ENCODE measurements at regions not wholly inside any gene's neighbourhood (a gene's known extent, or its start where the extent isn't known, plus 50 kb on each side); places are given as distances from the start of the nearest gene placed in this dataset.

GRCh38 chr12:128163086-128163485 lies 103.9 kb upstream of the TMEM132C start:
- Histone ChIP-seq H3K9ac (ENCODE audit: low read length) (no peak overlapping the region), H3K27me3 (ENCODE audit: insufficient read depth, low read depth, low read length) (no peaks in the 10 kb centered on the region), H3K79me2 (replicated peaks; ENCODE audit: insufficient read depth, low read length) (no peaks in the 10 kb centered on the region), H3K36me3 (ENCODE audit: insufficient read depth, low read length) (no peaks in the 10 kb centered on the region), H3K9me2 (ENCODE audit: insufficient read depth, low read length) (no peaks in the 10 kb centered on the region), H3K4me2 (ENCODE audit: low read length) (no peak overlapping the region), H4K20me1 (ENCODE audit: insufficient read depth) (no peaks in the 10 kb centered on the region), H3K9me3 (ENCODE audit: low read length) (no peaks in the 10 kb centered on the region), H3K27ac (ENCODE audit: low read length) (no peak overlapping the region), H2AFZ (ENCODE audit: low read depth, low read length) (no peak overlapping the region), H3F3A (ENCODE audit: insufficient read depth, low read length, poor library complexity, severe bottlenecking) (no peaks in the 10 kb centered on the region), H3K4me3 (ENCODE audit: low read length) (no peak overlapping the region)
- TF ChIP-seq SMC3 (conservative IDR thresholded peaks at IDR 0.05; ENCODE audit: poor library complexity) (no peak), EZH2 (IDR thresholded peaks at IDR 0.05; ENCODE audit: borderline replicate concordance, insufficient read depth, low read length, poor library complexity, severe bottlenecking) (no peak), TAF1 (IDR thresholded peaks at IDR 0.05; ENCODE audit: low read depth) (no peak), REST (IDR thresholded peaks at IDR 0.05; ENCODE audit: borderline replicate concordance) (no peak), CTCF (IDR thresholded peaks at IDR 0.05; ENCODE audit: poor library complexity, severe bottlenecking) (no peak), POLR2AphosphoS5 (IDR thresholded peaks at IDR 0.05) (no peak), RAD21 (conservative IDR thresholded peaks at IDR 0.05) (no peak)

GRCh38 chr12:128164533-128164932 lies 102.4 kb upstream of the TMEM132C start:
- TF ChIP-seq CTCF (IDR thresholded peaks at IDR 0.05; ENCODE audit: poor library complexity, severe bottlenecking), result no peak
- TF ChIP-seq TAF1 (IDR thresholded peaks at IDR 0.05; ENCODE audit: low read depth), result no peak
- Histone ChIP-seq H3K9ac (ENCODE audit: low read length) (no peak overlapping the region), H3K27ac (ENCODE audit: low read length) (no peak overlapping the region), H3K4me2 (ENCODE audit: low read length) (no peak overlapping the region), H3K79me2 (replicated peaks; ENCODE audit: insufficient read depth, low read length) (no peaks in the 10 kb centered on the region), H4K20me1 (ENCODE audit: insufficient read depth) (no peaks in the 10 kb centered on the region), H2AFZ (ENCODE audit: low read depth, low read length) (no peak overlapping the region), H3K9me2 (ENCODE audit: insufficient read depth, low read length) (no peaks in the 10 kb centered on the region), H3K36me3 (ENCODE audit: insufficient read depth, low read length) (no peaks in the 10 kb centered on the region), H3K9me3 (ENCODE audit: low read length) (no peaks in the 10 kb centered on the region), H3K4me3 (ENCODE audit: low read length) (no peak overlapping the region), H3F3A (ENCODE audit: insufficient read depth, low read length, poor library complexity, severe bottlenecking) (no peaks in the 10 kb centered on the region), H3K27me3 (ENCODE audit: insufficient read depth, low read depth, low read length) (no peaks in the 10 kb centered on the region)
